Muscle of leg (tissue), 3 donors: ENCODE measurements at regions not wholly inside any gene's neighbourhood (a gene's known extent, or its start where the extent isn't known, plus 50 kb on each side); places are given as distances from the start of the nearest gene placed in this dataset.
A peak's percentile ranks its signal among the peaks of the same experiment; 100 is the strongest.

Experiments
- DNase-seq: peaks from one replicate; pipeline ENCODE4 v3.0.0; 2013
- H3K27ac ChIP-seq: one replicate; pipeline ENCODE4 v1.5.1; 2013; ENCODE audit warnings: mild to moderate bottlenecking, low read length, control low read depth
- H3K27me3 ChIP-seq: one replicate; pipeline ENCODE4 v1.6.1; 2013; ENCODE audit warnings: low read length; ENCODE audit not compliant: control insufficient read depth, insufficient read depth
- H3K36me3 ChIP-seq: one replicate; pipeline ENCODE4 v1.6.1; 2013; ENCODE audit warnings: low read length; ENCODE audit not compliant: control insufficient read depth, insufficient read depth
- H3K4me1 ChIP-seq: one replicate; pipeline ENCODE4 v1.6.1; 2013; ENCODE audit warnings: low read length; ENCODE audit not compliant: control insufficient read depth, insufficient read depth
- H3K4me3 ChIP-seq: one replicate; pipeline ENCODE4 v1.5.1; 2013; ENCODE audit warnings: low read length, control low read depth
- H3K9me3 ChIP-seq: replicated peaks from 2 replicates; pipeline ENCODE4 v1.6.1; 2013; ENCODE audit warnings: low read depth, low read length; ENCODE audit not compliant: control insufficient read depth
- WGBS: methylation state at CpG from one replicate; pipeline ENCODE4 v1.1.5; 2013; ENCODE audit warnings: missing lambda C conversion rate; ENCODE audit not compliant: insufficient coverage; 5-methylcytosine and 5-hydroxymethylcytosine counted together

- Histone ChIP-seq H3K27ac (no peak overlapping the region), H3K36me3 (no peaks in the 10 kb centered on the region), H3K9me3 (no peaks in the 10 kb centered on the region), H3K27me3 (no peaks in the 10 kb centered on the region), H3K4me1 (no peaks in the 10 kb centered on the region), H3K4me3 (no peak overlapping the region)
- WGBS, result 51% methylated on average over 8 of the region's 10 CpGs
- peak; percentile 65 for DNase-seq
These were observed 154.9 kb upstream of the MPPED2 start for GRCh38 chr11:30741039-30741550.

GRCh38 chr11:30740091-30740490, 153.9 kb upstream of the MPPED2 start:
- H3K27me3 ChIP-seq, result no peaks in the 10 kb centered on the region
- H3K4me1 ChIP-seq, result no peaks in the 10 kb centered on the region
- H3K27ac ChIP-seq, result no peak overlapping the region
- no peak for DNase-seq
- H3K9me3 ChIP-seq, result no peaks in the 10 kb centered on the region
- H3K36me3 ChIP-seq, result no peaks in the 10 kb centered on the region
- WGBS, result no CpG with 5 or more reads among the region's 1 CpG
- H3K4me3 ChIP-seq, result no peak overlapping the region

- Histone ChIP-seq H3K4me1 (no peaks in the 10 kb centered on the region), H3K27ac (no peak overlapping the region), H3K36me3 (no peaks in the 10 kb centered on the region), H3K4me3 (no peak overlapping the region), H3K27me3 (no peaks in the 10 kb centered on the region), H3K9me3 (no peaks in the 10 kb centered on the region)
- DNase-seq, result no peak
These were observed 149.8 kb upstream of the MPPED2 start for GRCh38 chr11:30735946-30736345.

GRCh38 chr11:30733748-30734147, 147.6 kb upstream of the MPPED2 start:
- no peak overlapping the region for H3K4me3 ChIP-seq
- no peaks in the 10 kb centered on the region for H3K27me3 ChIP-seq
- no peaks in the 10 kb centered on the region for H3K9me3 ChIP-seq
- no peaks in the 10 kb centered on the region for H3K4me1 ChIP-seq
- H3K36me3 ChIP-seq, result no peaks in the 10 kb centered on the region
- no peak overlapping the region for H3K27ac ChIP-seq
- DNase-seq, result no peak
- WGBS, result no CpG with 5 or more reads among the region's 1 CpG

- Histone ChIP-seq H3K36me3 (no peaks in the 10 kb centered on the region), H3K9me3 (no peaks in the 10 kb centered on the region), H3K4me1 (no peaks in the 10 kb centered on the region), H3K4me3 (no peak overlapping the region), H3K27me3 (no peaks in the 10 kb centered on the region), H3K27ac (no peak overlapping the region)
- DNase-seq, result no peak
- no CpG with 5 or more reads among the region's 1 CpG for WGBS
These were observed 143.9 kb upstream of the MPPED2 start for GRCh38 chr11:30730011-30730410.

GRCh38 chr11:30729187-30729713, 143.1 kb upstream of the MPPED2 start:
- no peak overlapping the region for H3K4me3 ChIP-seq
- H3K4me1 ChIP-seq, result no peaks in the 10 kb centered on the region
- H3K36me3 ChIP-seq, result no peaks in the 10 kb centered on the region
- no peak for DNase-seq
- no peaks in the 10 kb centered on the region for H3K9me3 ChIP-seq
- no peak overlapping the region for H3K27ac ChIP-seq
- no CpG with 5 or more reads among the region's 1 CpG for WGBS
- H3K27me3 ChIP-seq, result no peaks in the 10 kb centered on the region

- no peaks in the 10 kb centered on the region for H3K4me1 ChIP-seq
- no peaks in the 10 kb centered on the region for H3K36me3 ChIP-seq
- H3K27ac ChIP-seq, result no peak overlapping the region
- no peaks in the 10 kb centered on the region for H3K9me3 ChIP-seq
- H3K4me3 ChIP-seq, result no peak overlapping the region
- no peak for DNase-seq
- no peaks in the 10 kb centered on the region for H3K27me3 ChIP-seq
- no CpG with 5 or more reads among the region's 2 CpGs for WGBS
These were observed 139.6 kb upstream of the MPPED2 start for GRCh38 chr11:30725645-30726195.

- Histone ChIP-seq H3K4me1 (no peaks in the 10 kb centered on the region), H3K4me3 (no peak overlapping the region), H3K9me3 (no peaks in the 10 kb centered on the region), H3K27me3 (no peaks in the 10 kb centered on the region), H3K36me3 (no peaks in the 10 kb centered on the region), H3K27ac (no peak overlapping the region)
- DNase-seq, result no peak
These were observed 138.1 kb upstream of the MPPED2 start for GRCh38 chr11:30724274-30724673.

GRCh38 chr11:30719371-30719770, 133.2 kb upstream of the MPPED2 start:
- H3K27ac ChIP-seq, result no peak overlapping the region

GRCh38 chr11:30717641-30718040, 131.5 kb upstream of the MPPED2 start:
- no peaks in the 10 kb centered on the region for H3K36me3 ChIP-seq
- 10% methylated on average over 5 of the region's 7 CpGs for WGBS
- DNase-seq, result peak; percentile 65

More at GRCh38 chr11:30719371-30719770, 133.2 kb upstream of the MPPED2 start:
- Histone ChIP-seq H3K36me3 (no peaks in the 10 kb centered on the region), H3K4me3 (no peak overlapping the region), H3K27me3 (no peaks in the 10 kb centered on the region), H3K4me1 (no peaks in the 10 kb centered on the region), H3K9me3 (no peaks in the 10 kb centered on the region)
- no peak for DNase-seq
- 83% methylated on average over 2 of the region's 4 CpGs for WGBS

GRCh38 chr11:30717009-30717408, 130.9 kb upstream of the MPPED2 start:
- H3K4me1 ChIP-seq, result no peaks in the 10 kb centered on the region
- no peaks in the 10 kb centered on the region for H3K36me3 ChIP-seq
- H3K27ac ChIP-seq, result no peak overlapping the region
- no peak overlapping the region for H3K4me3 ChIP-seq
- WGBS, result 17% methylated on average over 1 of the region's 3 CpGs
- no peaks in the 10 kb centered on the region for H3K27me3 ChIP-seq
- no peaks in the 10 kb centered on the region for H3K9me3 ChIP-seq
- DNase-seq, result peak; percentile 67

More at GRCh38 chr11:30717641-30718040, 131.5 kb upstream of the MPPED2 start:
- no peaks in the 10 kb centered on the region for H3K9me3 ChIP-seq
- H3K27ac ChIP-seq, result no peak overlapping the region
- no peaks in the 10 kb centered on the region for H3K27me3 ChIP-seq
- H3K4me1 ChIP-seq, result no peaks in the 10 kb centered on the region
- no peak overlapping the region for H3K4me3 ChIP-seq
